ENCODE measurements at regions not wholly inside any gene's neighbourhood (a gene's known extent, or its start where the extent isn't known, plus 50 kb on each side); places are given as distances from the start of the nearest gene placed in this dataset.

GRCh38 chr1:157400766-157401165, 151.5 kb downstream of the FCRL5 start:
- no TSS peak for BruUV-seq (replicated peaks)
- TF ChIP-seq, protein P1, sequence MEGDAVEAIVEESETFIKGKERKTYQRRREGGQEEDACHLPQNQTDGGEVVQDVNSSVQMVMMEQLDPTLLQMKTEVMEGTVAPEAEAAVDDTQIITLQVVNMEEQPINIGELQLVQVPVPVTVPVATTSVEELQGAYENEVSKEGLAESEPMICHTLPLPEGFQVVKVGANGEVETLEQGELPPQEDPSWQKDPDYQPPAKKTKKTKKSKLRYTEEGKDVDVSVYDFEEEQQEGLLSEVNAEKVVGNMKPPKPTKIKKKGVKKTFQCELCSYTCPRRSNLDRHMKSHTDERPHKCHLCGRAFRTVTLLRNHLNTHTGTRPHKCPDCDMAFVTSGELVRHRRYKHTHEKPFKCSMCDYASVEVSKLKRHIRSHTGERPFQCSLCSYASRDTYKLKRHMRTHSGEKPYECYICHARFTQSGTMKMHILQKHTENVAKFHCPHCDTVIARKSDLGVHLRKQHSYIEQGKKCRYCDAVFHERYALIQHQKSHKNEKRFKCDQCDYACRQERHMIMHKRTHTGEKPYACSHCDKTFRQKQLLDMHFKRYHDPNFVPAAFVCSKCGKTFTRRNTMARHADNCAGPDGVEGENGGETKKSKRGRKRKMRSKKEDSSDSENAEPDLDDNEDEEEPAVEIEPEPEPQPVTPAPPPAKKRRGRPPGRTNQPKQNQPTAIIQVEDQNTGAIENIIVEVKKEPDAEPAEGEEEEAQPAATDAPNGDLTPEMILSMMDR (IDR thresholded peaks at IDR 0.05; ENCODE audit: insufficient read depth in 1 of 2, low read depth in 1 of 2, low read length in 1 of 2, severe bottlenecking in 1 of 2, unreplicated experiment in 1 of 2), result no peak
- CTCF ChIA-PET, result no interaction called here

DNA sequence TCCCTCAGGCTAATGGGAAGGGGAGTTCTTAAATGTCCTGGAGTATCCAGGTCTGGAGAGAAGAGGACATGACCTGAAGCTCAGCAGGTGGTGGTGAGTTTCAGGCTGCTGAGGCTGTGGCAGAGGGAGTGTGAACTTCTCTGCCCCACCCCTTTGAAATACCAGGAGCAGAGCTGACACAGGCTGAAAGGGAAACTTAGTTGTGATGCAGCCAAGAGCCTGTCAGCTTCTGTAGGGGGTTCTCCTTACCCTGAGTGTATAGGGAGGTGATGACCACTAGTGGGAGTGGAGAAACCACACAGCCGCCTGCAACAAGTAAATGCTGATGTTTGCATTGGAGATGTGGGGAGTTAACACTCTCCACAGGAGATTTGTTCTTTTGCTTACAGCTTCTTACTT, 152.3 kb downstream of the FCRL5 start:
- no peaks in the 10 kb centered on the region for H3K27me3 ChIP-seq (replicated peaks; ENCODE audit: control insufficient read depth, insufficient read depth, low read length)
- CTCF ChIA-PET, result no interaction called here

More at GRCh38 chr1:157400766-157401165, 151.5 kb downstream of the FCRL5 start:
- Histone ChIP-seq H3K9me3 (no peaks in the 10 kb centered on the region), H3K27me3 (replicated peaks; ENCODE audit: control insufficient read depth, insufficient read depth, low read length) (no peaks in the 10 kb centered on the region), H3K4me3 (ENCODE audit: low read depth, low read length) (no peak overlapping the region), H3K4me1 (peaks cover 7% of the 10 kb centered on the region; the same call in 1 of the 2 replicates), H3K36me3 (ENCODE audit: control insufficient read depth, insufficient read depth, low read length) (no peaks in the 10 kb centered on the region; the same call in 1 of the 2 replicates)
- POLR2A ChIA-PET, result no interaction called here
- no peaks in the 10 kb centered on the region for H3K4me1 Mint-ChIP-seq (ENCODE audit: low read depth, unreplicated experiment)
- peak overlapping the region; percentile 43 for H3K27ac Mint-ChIP-seq (ENCODE audit: unreplicated experiment)
- no peak overlapping the region for H3K4me3 Mint-ChIP-seq (ENCODE audit: unreplicated experiment)
- H3K27me3 Mint-ChIP-seq (ENCODE audit: insufficient read depth, unreplicated experiment), result no peaks in the 10 kb centered on the region
- no peaks in the 10 kb centered on the region for H3K36me3 Mint-ChIP-seq (ENCODE audit: insufficient read depth, unreplicated experiment)
- intact Hi-C loops (cut with micrococcal nuclease; ENCODE audit: unreplicated experiment), result no loop called here
- peaks cover under 1% of the 10 kb centered on the region for H3K9me3 Mint-ChIP-seq (ENCODE audit: unreplicated experiment)
- no peak for DNase-seq

GRCh38 chr1:157399343-157399983, 152.9 kb downstream of the FCRL5 start:
- ChIA-PET CTCF (no interaction called here), POLR2A (no interaction called here)
- Histone ChIP-seq H3K4me3 (ENCODE audit: low read depth, low read length) (no peak overlapping the region), H3K4me1 (peaks cover 7% of the 10 kb centered on the region; the same call in 1 of the 2 replicates), H3K27me3 (replicated peaks; ENCODE audit: control insufficient read depth, insufficient read depth, low read length) (no peaks in the 10 kb centered on the region), H3K36me3 (ENCODE audit: control insufficient read depth, insufficient read depth, low read length) (no peaks in the 10 kb centered on the region; the same call in 1 of the 2 replicates), H3K9me3 (no peaks in the 10 kb centered on the region)
- no peaks in the 10 kb centered on the region for H3K27me3 Mint-ChIP-seq (ENCODE audit: insufficient read depth, unreplicated experiment)
- H3K27ac Mint-ChIP-seq (ENCODE audit: unreplicated experiment), result no peak overlapping the region
- intact Hi-C loops (cut with micrococcal nuclease; ENCODE audit: unreplicated experiment), result no loop called here
- H3K4me1 Mint-ChIP-seq (ENCODE audit: low read depth, unreplicated experiment), result no peaks in the 10 kb centered on the region
- H3K9me3 Mint-ChIP-seq (ENCODE audit: unreplicated experiment), result peaks cover 13% of the 10 kb centered on the region
- DNase-seq, result no peak
- BruUV-seq (replicated peaks), result no TSS peak
- no peak overlapping the region for H3K4me3 Mint-ChIP-seq (ENCODE audit: unreplicated experiment)
- H3K36me3 Mint-ChIP-seq (ENCODE audit: insufficient read depth, unreplicated experiment), result no peaks in the 10 kb centered on the region
- TF ChIP-seq, protein P1 (IDR thresholded peaks at IDR 0.05; ENCODE audit: insufficient read depth in 1 of 2, low read depth in 1 of 2, low read length in 1 of 2, severe bottlenecking in 1 of 2, unreplicated experiment in 1 of 2), result no peak

More for the DNA sequence above, 152.3 kb downstream of the FCRL5 start:
- Mint-ChIP-seq H3K27ac (ENCODE audit: unreplicated experiment) (no peak overlapping the region), H3K4me1 (ENCODE audit: low read depth, unreplicated experiment) (no peaks in the 10 kb centered on the region), H3K9me3 (ENCODE audit: unreplicated experiment) (peaks cover 8% of the 10 kb centered on the region), H3K4me3 (ENCODE audit: unreplicated experiment) (no peak overlapping the region), H3K36me3 (ENCODE audit: insufficient read depth, unreplicated experiment) (no peaks in the 10 kb centered on the region), H3K27me3 (ENCODE audit: insufficient read depth, unreplicated experiment) (no peaks in the 10 kb centered on the region)
- no peaks in the 10 kb centered on the region; the same call in 1 of the 2 replicates for H3K36me3 ChIP-seq (ENCODE audit: control insufficient read depth, insufficient read depth, low read length)
- no peak overlapping the region for H3K4me3 ChIP-seq (ENCODE audit: low read depth, low read length)
- TF ChIP-seq, protein P1 (IDR thresholded peaks at IDR 0.05; ENCODE audit: insufficient read depth in 1 of 2, low read depth in 1 of 2, low read length in 1 of 2, severe bottlenecking in 1 of 2, unreplicated experiment in 1 of 2), result no peak
- H3K9me3 ChIP-seq, result no peaks in the 10 kb centered on the region
- DNase-seq, result no peak
- POLR2A ChIA-PET, result no interaction called here
- H3K4me1 ChIP-seq, result peaks cover 7% of the 10 kb centered on the region; the same call in 1 of the 2 replicates
- intact Hi-C loops (cut with micrococcal nuclease; ENCODE audit: unreplicated experiment), result no loop called here
- no TSS peak for BruUV-seq (replicated peaks)

All from Caco-2 (cell line).